ENCODE measurements at regions not wholly inside any gene's neighbourhood (a gene's known extent, or its start where the extent isn't known, plus 50 kb on each side); places are given as distances from the start of the nearest gene placed in this dataset.

DNA sequence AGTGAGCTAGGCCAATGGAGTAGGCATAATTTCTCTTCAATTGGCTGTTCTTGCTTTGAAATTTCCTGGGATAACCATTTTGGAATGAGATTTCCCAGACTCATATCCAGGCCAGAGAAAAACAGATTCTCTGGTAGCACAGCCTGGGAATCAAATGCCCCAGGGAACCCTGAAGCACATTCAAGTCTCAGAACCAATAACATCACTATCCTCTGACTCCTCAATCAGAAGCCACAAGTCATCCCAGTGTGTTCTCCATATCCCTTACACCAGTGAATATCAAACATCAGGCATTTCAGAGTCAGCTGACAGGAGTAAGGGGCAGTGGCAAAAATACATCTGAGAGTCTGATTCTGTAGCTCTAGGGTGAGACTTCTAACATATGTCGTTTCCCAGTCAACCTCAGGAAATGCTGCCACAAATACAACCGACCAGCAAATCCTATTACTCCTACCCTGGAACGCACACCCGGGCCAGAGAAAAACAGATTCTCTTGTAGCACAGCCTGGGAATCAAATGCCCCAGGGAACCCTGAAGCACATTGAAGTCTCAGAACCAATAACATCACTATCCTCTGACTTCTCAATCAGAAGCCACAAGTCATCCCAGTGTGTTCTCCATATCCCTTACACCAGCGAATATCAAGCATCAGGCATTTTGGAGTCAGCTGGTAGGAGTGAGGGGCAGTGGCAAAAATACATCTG is 537.7 kb upstream of the NMUR2 start:
- no peaks in the 10 kb centered on the region for H3K9me3 ChIP-seq (ENCODE audit: control insufficient read depth, low read length)
- H3K27me3 ChIP-seq (ENCODE audit: control insufficient read depth, insufficient read depth), result no peaks in the 10 kb centered on the region
- H3K27ac ChIP-seq (ENCODE audit: low read length), result no peak overlapping the region
- 66% methylated on average over 5 of the region's 5 CpGs for WGBS
- H3K4me1 ChIP-seq (ENCODE audit: control insufficient read depth, insufficient read depth, low read length), result no peaks in the 10 kb centered on the region
- intact Hi-C loops (cut with DNase I), result no loop called here
- DNase-seq (no peak), ATAC-seq (no peak)
- H3K4me3 ChIP-seq (ENCODE audit: low read length), result no peak overlapping the region

DNA sequence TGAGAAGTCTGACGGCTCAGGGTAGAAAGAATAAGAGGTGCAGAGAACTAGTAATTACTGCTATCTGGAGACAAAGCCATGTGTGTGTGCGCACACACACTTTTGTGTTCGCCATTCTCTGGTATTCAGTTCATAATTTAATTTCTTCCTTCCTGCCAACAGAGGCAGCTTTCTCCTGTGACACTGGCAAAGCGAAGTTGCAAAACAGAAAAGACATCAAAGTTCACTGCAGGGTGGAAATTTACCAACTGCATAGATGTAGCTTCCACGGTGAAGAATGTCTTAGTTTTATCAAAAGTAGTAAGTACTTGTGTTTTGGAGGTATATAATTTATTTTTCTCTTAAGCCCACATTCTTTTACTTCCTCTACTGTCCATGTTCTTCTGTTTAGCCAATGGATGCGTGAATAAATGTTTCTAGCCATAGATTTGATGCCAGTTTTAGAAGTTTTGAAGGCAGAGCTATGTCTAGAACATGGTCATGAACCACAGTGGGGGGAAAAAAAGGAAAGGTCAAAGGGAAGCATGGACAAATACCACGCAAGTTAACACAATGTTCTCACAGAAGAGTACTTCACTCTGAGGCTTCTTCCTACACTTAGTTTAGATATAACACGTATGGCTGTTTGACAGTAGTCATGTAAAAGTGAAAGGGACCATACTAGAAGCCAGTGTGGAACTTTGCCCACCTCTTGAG is 536.5 kb upstream of the GRIA1 start:
- 71% methylated on average over 8 of the region's 8 CpGs for WGBS
- Histone ChIP-seq H3K27ac (ENCODE audit: low read length) (no peak overlapping the region), H3K27me3 (ENCODE audit: control insufficient read depth, insufficient read depth) (no peaks in the 10 kb centered on the region), H3K4me3 (ENCODE audit: low read length) (no peak overlapping the region), H3K4me1 (ENCODE audit: control insufficient read depth, insufficient read depth, low read length) (no peaks in the 10 kb centered on the region), H3K9me3 (ENCODE audit: control insufficient read depth, low read length) (no peaks in the 10 kb centered on the region)
- no peak for DNase-seq
- ATAC-seq, result no peak
- intact Hi-C loops (cut with DNase I), result no loop called here

- Histone ChIP-seq H3K27me3 (ENCODE audit: control insufficient read depth, insufficient read depth) (no peaks in the 10 kb centered on the region), H3K27ac (ENCODE audit: low read length) (no peak overlapping the region), H3K4me1 (ENCODE audit: control insufficient read depth, insufficient read depth, low read length) (no peaks in the 10 kb centered on the region), H3K9me3 (ENCODE audit: control insufficient read depth, low read length) (no peaks in the 10 kb centered on the region), H3K4me3 (ENCODE audit: low read length) (no peak overlapping the region)
- intact Hi-C loops (cut with DNase I), result no loop called here
- DNase-seq (no peak), ATAC-seq (no peak)
- WGBS, result 71% methylated on average over 2 of the region's 2 CpGs
These were observed 533.4 kb upstream of the GRIA1 start for GRCh38 chr5:152956943-152957613.

GRCh38 chr5:152978141-152978835 is 512.2 kb upstream of the GRIA1 start:
- no peak overlapping the region for H3K27ac ChIP-seq (ENCODE audit: low read length)
- H3K27me3 ChIP-seq (ENCODE audit: control insufficient read depth, insufficient read depth), result no peaks in the 10 kb centered on the region
- intact Hi-C loops (cut with DNase I), result no loop called here
- DNase-seq (no peak), ATAC-seq (no peak)
- no peaks in the 10 kb centered on the region for H3K9me3 ChIP-seq (ENCODE audit: control insufficient read depth, low read length)
- 41% methylated on average over 1 of the region's 1 CpG for WGBS
- no peaks in the 10 kb centered on the region for H3K4me1 ChIP-seq (ENCODE audit: control insufficient read depth, insufficient read depth, low read length)
- no peak overlapping the region for H3K4me3 ChIP-seq (ENCODE audit: low read length)

DNA sequence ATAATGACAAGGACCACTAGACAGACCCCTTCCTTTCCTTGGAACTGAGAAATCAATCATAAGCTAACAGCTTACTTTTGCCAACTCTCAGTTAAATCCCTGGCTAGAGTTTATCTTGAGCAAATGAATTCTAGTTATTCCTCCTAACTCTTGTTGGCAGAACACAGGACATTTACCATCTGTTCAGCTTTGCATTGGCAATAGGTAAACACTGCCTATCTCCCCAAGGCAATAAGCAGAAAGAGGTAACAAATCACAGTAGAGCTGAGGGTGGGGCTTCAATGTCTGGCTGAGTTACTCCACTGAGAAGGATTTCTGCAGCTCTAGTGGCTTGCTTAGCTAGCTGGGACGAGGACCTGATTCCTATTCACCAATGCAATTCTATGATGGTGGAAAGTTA is 503.3 kb upstream of the GRIA1 start:
- ATAC-seq, result no peak
- Histone ChIP-seq H3K27ac (ENCODE audit: low read length) (no peak overlapping the region), H3K9me3 (ENCODE audit: control insufficient read depth, low read length) (no peaks in the 10 kb centered on the region), H3K27me3 (ENCODE audit: control insufficient read depth, insufficient read depth) (no peaks in the 10 kb centered on the region), H3K4me3 (ENCODE audit: low read length) (no peak overlapping the region), H3K4me1 (ENCODE audit: control insufficient read depth, insufficient read depth, low read length) (no peaks in the 10 kb centered on the region)
- no peak for DNase-seq
- WGBS, result 39% methylated on average over 1 of the region's 1 CpG
- intact Hi-C loops (cut with DNase I), result no loop called here

GRCh38 chr5:152990217-152990616 is 500.3 kb upstream of the GRIA1 start:
- H3K4me1 ChIP-seq (ENCODE audit: control insufficient read depth, insufficient read depth, low read length), result no peaks in the 10 kb centered on the region
- H3K27me3 ChIP-seq (ENCODE audit: control insufficient read depth, insufficient read depth), result no peaks in the 10 kb centered on the region
- 66% methylated on average over 2 of the region's 2 CpGs for WGBS
- DNase-seq (no peak), ATAC-seq (no peak)
- H3K27ac ChIP-seq (ENCODE audit: low read length), result no peak overlapping the region
- no peaks in the 10 kb centered on the region for H3K9me3 ChIP-seq (ENCODE audit: control insufficient read depth, low read length)
- intact Hi-C loops (cut with DNase I), result no loop called here
- no peak overlapping the region for H3K4me3 ChIP-seq (ENCODE audit: low read length)

GRCh38 chr5:152990649-152991048 is 499.8 kb upstream of the GRIA1 start:
- Histone ChIP-seq H3K4me1 (ENCODE audit: control insufficient read depth, insufficient read depth, low read length) (no peaks in the 10 kb centered on the region), H3K9me3 (ENCODE audit: control insufficient read depth, low read length) (no peaks in the 10 kb centered on the region), H3K27me3 (ENCODE audit: control insufficient read depth, insufficient read depth) (no peaks in the 10 kb centered on the region), H3K27ac (ENCODE audit: low read length) (no peak overlapping the region), H3K4me3 (ENCODE audit: low read length) (no peak overlapping the region)
- intact Hi-C loops (cut with DNase I), result no loop called here
- 63% methylated on average over 2 of the region's 2 CpGs for WGBS
- DNase-seq (no peak), ATAC-seq (no peak)

DNA sequence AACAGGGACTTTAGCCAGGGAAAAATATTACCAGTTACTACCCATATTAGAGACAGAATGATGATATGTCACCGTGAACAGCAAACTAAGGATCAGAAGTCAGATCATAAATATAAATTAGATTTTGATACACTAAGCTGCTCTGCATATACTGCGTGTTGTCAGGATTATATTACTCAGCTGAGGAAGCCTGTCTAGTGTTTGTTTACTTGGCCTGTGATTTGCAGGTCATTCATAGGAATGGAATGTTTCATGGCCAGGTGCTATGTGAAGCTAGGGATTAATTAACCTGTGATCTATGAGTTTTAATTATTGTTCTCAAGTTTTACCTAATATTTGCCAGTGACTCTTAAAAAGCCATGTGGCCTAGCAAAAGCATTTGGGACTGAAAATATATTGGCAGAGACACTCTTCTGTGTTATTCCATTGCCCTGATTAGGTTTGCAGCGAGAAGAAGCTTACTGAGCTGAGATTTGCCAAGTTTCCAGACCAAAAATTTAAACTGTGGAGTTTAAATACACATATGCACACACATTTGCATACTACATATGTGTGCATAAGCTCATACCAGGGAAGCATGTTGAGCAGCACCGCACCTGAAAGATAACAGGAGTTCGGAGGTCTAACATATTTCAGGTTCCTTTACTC is 496.3 kb upstream of the GRIA1 start:
- 64% methylated on average over 5 of the region's 5 CpGs for WGBS
- Histone ChIP-seq H3K9me3 (ENCODE audit: control insufficient read depth, low read length) (no peaks in the 10 kb centered on the region), H3K4me1 (ENCODE audit: control insufficient read depth, insufficient read depth, low read length) (no peaks in the 10 kb centered on the region), H3K27me3 (ENCODE audit: control insufficient read depth, insufficient read depth) (no peaks in the 10 kb centered on the region), H3K4me3 (ENCODE audit: low read length) (no peak overlapping the region), H3K27ac (ENCODE audit: low read length) (no peak overlapping the region)
- ATAC-seq, result no peak
- no peak for DNase-seq
- intact Hi-C loops (cut with DNase I), result no loop called here

DNA sequence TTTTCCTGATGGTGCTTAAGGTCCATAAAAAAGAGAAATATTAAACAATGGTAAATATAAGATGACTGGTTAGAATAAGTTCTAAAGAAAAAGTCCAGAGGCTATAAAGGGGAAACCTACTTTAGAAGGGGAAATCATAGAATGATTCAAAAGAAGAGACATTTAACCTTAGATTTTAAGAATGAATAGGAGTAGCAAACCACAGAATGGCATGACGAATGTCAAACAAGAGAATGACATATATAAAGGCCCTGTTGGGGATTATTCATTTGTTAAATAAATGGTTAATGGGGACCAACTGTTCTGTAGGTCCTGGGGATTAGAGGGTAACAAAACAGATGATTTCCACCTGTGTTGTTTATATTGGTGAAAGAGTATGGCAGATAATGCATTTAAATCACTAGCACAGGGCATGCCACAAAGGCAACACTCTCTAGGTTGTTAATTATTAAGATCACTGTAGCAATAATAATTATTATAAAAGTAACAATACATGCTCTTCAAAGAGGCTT is 495.2 kb upstream of the GRIA1 start:
- 62% methylated on average over 1 of the region's 1 CpG for WGBS
- no peak overlapping the region for H3K4me3 ChIP-seq (ENCODE audit: low read length)
- no peak for ATAC-seq
- no peak overlapping the region for H3K27ac ChIP-seq (ENCODE audit: low read length)
- intact Hi-C loops (cut with DNase I), result no loop called here
- DNase-seq, result no peak
- H3K27me3 ChIP-seq (ENCODE audit: control insufficient read depth, insufficient read depth), result no peaks in the 10 kb centered on the region
- no peaks in the 10 kb centered on the region for H3K4me1 ChIP-seq (ENCODE audit: control insufficient read depth, insufficient read depth, low read length)
- no peaks in the 10 kb centered on the region for H3K9me3 ChIP-seq (ENCODE audit: control insufficient read depth, low read length)

- intact Hi-C loops (cut with DNase I), result no loop called here
- Histone ChIP-seq H3K27ac (ENCODE audit: low read length) (no peak overlapping the region), H3K4me3 (ENCODE audit: low read length) (no peak overlapping the region), H3K9me3 (ENCODE audit: control insufficient read depth, low read length) (no peaks in the 10 kb centered on the region), H3K27me3 (ENCODE audit: control insufficient read depth, insufficient read depth) (no peaks in the 10 kb centered on the region), H3K4me1 (ENCODE audit: control insufficient read depth, insufficient read depth, low read length) (no peaks in the 10 kb centered on the region)
- DNase-seq (no peak), ATAC-seq (no peak)
- WGBS, result 71% methylated on average over 2 of the region's 2 CpGs
These were observed 484.8 kb upstream of the GRIA1 start for GRCh38 chr5:153005711-153006110.

Data from right cardiac atrium (tissue), 5 donors.